Brain pericyte (primary cell): ENCODE measurements at regions not wholly inside any gene's neighbourhood (a gene's known extent, or its start where the extent isn't known, plus 50 kb on each side); places are given as distances from the start of the nearest gene placed in this dataset.

Experiments used
- DNase-seq: peaks from one replicate; pipeline ENCODE4 v3.0.0-alpha.2; 2012; ENCODE audit warnings: low read depth, low spot score

GRCh38 chr13:107065036-107065435 lies 497.1 kb upstream of the ARGLU1 start:
- DNase-seq, result no peak

- no peak for DNase-seq
Observed at GRCh38 chr13:107057028-107057631, 489.2 kb upstream of the ARGLU1 start.

- no peak for DNase-seq
Observed at GRCh38 chr13:107043021-107043956, 475.4 kb upstream of the ARGLU1 start.

- no peak for DNase-seq
Observed at GRCh38 chr13:107035778-107036177, 467.8 kb upstream of the ARGLU1 start.

- DNase-seq, result no peak
Observed at GRCh38 chr13:107035186-107035585, 467.2 kb upstream of the ARGLU1 start.

- no peak for DNase-seq
Observed at GRCh38 chr13:107034236-107034872, 466.4 kb upstream of the ARGLU1 start.

- DNase-seq, result no peak
Observed at GRCh38 chr13:107031716-107032115, 463.8 kb upstream of the ARGLU1 start.

- no peak for DNase-seq
Observed at GRCh38 chr13:107028751-107029150, 460.8 kb upstream of the ARGLU1 start.

GRCh38 chr13:107025991-107026390 lies 458.1 kb upstream of the ARGLU1 start:
- no peak for DNase-seq

- no peak for DNase-seq
Observed at GRCh38 chr13:107023335-107023734, 455.4 kb upstream of the ARGLU1 start.

GRCh38 chr13:107020393-107020792 lies 452.5 kb upstream of the ARGLU1 start:
- DNase-seq, result no peak

GRCh38 chr13:107018285-107018684 lies 450.3 kb upstream of the ARGLU1 start:
- no peak for DNase-seq

GRCh38 chr13:107006661-107007060 lies 438.7 kb upstream of the ARGLU1 start:
- no peak for DNase-seq

GRCh38 chr13:107005577-107005976 lies 437.6 kb upstream of the ARGLU1 start:
- no peak for DNase-seq

GRCh38 chr13:107003911-107004310 lies 436.0 kb upstream of the ARGLU1 start:
- DNase-seq, result no peak

GRCh38 chr13:106998664-106999063 lies 430.7 kb upstream of the ARGLU1 start:
- no peak for DNase-seq

GRCh38 chr13:106997696-106998095 lies 429.8 kb upstream of the ARGLU1 start:
- no peak for DNase-seq

- no peak for DNase-seq
Observed at GRCh38 chr13:106996867-106997618, 429.1 kb upstream of the ARGLU1 start.

- DNase-seq, result no peak
Observed at GRCh38 chr13:106990594-106990993, 422.7 kb upstream of the ARGLU1 start.

- DNase-seq, result no peak
Observed at GRCh38 chr13:106989876-106990275, 421.9 kb upstream of the ARGLU1 start.

- no peak for DNase-seq
Observed at GRCh38 chr13:106987427-106987785, 419.5 kb upstream of the ARGLU1 start.
